Keratinocyte (primary cell): ENCODE measurements at regions not wholly inside any gene's neighbourhood (a gene's known extent, or its start where the extent isn't known, plus 50 kb on each side); places are given as distances from the start of the nearest gene placed in this dataset.

ENCODE experiments used
- DNase-seq: peaks from one replicate; pipeline ENCODE4 v3.0.0-alpha.2; 2011; ENCODE audit warnings: low read depth, missing footprints, low spot score
- FAIRE-seq: peaks from 2 replicates; lab custom pipeline; 2011; peaks lifted over from hg19 to GRCh38; lab: Jason Lieb, UNC
- H2AFZ ChIP-seq: 2 replicates; pipeline ENCODE4 v1.6.0; 2012; ENCODE audit warnings: low read length, control low read depth, inconsistent platforms; ENCODE audit not compliant: control insufficient read depth
- H3K27ac ChIP-seq: 2 replicates; pipeline ENCODE4 v1.5.1; 2011; ENCODE audit warnings: low read length; ENCODE audit not compliant: control insufficient read depth, insufficient read depth
- H3K27me3 ChIP-seq: 3 replicates; pipeline ENCODE4 v1.6.0; 2011; ENCODE audit warnings: low read length; ENCODE audit not compliant: control insufficient read depth, insufficient read depth; ENCODE audit errors: extremely low read depth
- H3K36me3 ChIP-seq, 2 experiments: 2 replicates in 1 of 2; 3 replicates in 1 of 2; pipeline ENCODE4 v1.5.1; 2011; ENCODE audit warnings: low read length in 2 of 2, mild to moderate bottlenecking in 1 of 2; ENCODE audit not compliant: control insufficient read depth in 2 of 2, insufficient read depth in 2 of 2; ENCODE audit errors: extremely low read depth in 1 of 2
- H3K4me1 ChIP-seq: 3 replicates; pipeline ENCODE4 v1.5.1; 2011; ENCODE audit warnings: low read length; ENCODE audit not compliant: control insufficient read depth, insufficient read depth; ENCODE audit errors: extremely low read depth
- H3K4me2 ChIP-seq: 3 replicates; pipeline ENCODE4 v1.6.0; 2011; ENCODE audit warnings: low read depth, low read length; ENCODE audit not compliant: control insufficient read depth, insufficient read depth; ENCODE audit errors: extremely low read depth
- H3K4me3 ChIP-seq, 3 experiments: fragments of 200-600 bp in 1 of 3; sonication (generic) in 1 of 3; 2 replicates in 2 of 3; 3 replicates in 1 of 3; pipeline ENCODE4 v1.5.1; 2011 to 2016; ENCODE audit warnings: low read length in 3 of 3, mild to moderate bottlenecking in 3 of 3, control low read depth in 2 of 3, inconsistent platforms in 1 of 3, low read depth in 1 of 3, mixed read lengths in 1 of 3, mixed run types in 1 of 3, moderate library complexity in 1 of 3; ENCODE audit not compliant: control insufficient read depth in 2 of 3, insufficient read depth in 2 of 3; ENCODE audit errors: extremely low read depth in 1 of 3
- H3K79me2 ChIP-seq: 2 replicates; pipeline ENCODE4 v1.6.0; 2012; ENCODE audit warnings: low read length; ENCODE audit not compliant: control insufficient read depth, insufficient read depth
- H3K9ac ChIP-seq: 3 replicates; pipeline ENCODE4 v1.6.0; 2011; ENCODE audit warnings: low read length; ENCODE audit not compliant: control insufficient read depth, insufficient read depth; ENCODE audit errors: extremely low read depth
- H3K9me1 ChIP-seq: 3 replicates; pipeline ENCODE4 v1.6.0; 2011; ENCODE audit warnings: low read length; ENCODE audit not compliant: control insufficient read depth, insufficient read depth; ENCODE audit errors: extremely low read depth
- H3K9me3 ChIP-seq: 2 replicates; pipeline ENCODE4 v1.5.1; 2012; ENCODE audit warnings: low read depth, low read length; ENCODE audit not compliant: control insufficient read depth
- H4K20me1 ChIP-seq: 3 replicates; pipeline ENCODE4 v1.6.0; 2011; ENCODE audit warnings: low read length; ENCODE audit not compliant: control insufficient read depth, insufficient read depth; ENCODE audit errors: extremely low read depth
- EZH2 ChIP-seq: IDR thresholded peaks from one replicate; pipeline ENCODE4 v1.6.1; 2012; ENCODE audit warnings: inconsistent platforms, mild to moderate bottlenecking, low read length, moderate library complexity
- dilution Hi-C: fragments of 300-500 bp; cut with MboI; formaldehyde crosslinking; loops from one replicate; pipeline ENCODE4 v1.7.0; 2020; ENCODE audit warnings: low sequenced_read_pairs; ENCODE audit not compliant: extremely low pct_ligation_motif_present
- TF ChIP-seq, protein P1 (sequence below), 3 experiments: IDR thresholded peaks in 1 of 3; conservative IDR thresholded peaks in 1 of 3; optimal IDR thresholded peaks in 1 of 3; 2 replicates in 2 of 3; 3 replicates in 1 of 3; pipeline versions ENCODE3 to v1.5.1; 2011; ENCODE audit warnings: low read length in 3 of 3, mild to moderate bottlenecking in 3 of 3, moderate library complexity in 2 of 3, control low read depth in 1 of 3, inconsistent platforms in 1 of 3; ENCODE audit not compliant: insufficient read depth in 2 of 3; ENCODE audit errors: extremely low read depth in 1 of 3

- H3K27me3 ChIP-seq: no peaks in the 10 kb centered on the region
- TF ChIP-seq EZH2: no peak
- TF ChIP-seq, protein P1, sequence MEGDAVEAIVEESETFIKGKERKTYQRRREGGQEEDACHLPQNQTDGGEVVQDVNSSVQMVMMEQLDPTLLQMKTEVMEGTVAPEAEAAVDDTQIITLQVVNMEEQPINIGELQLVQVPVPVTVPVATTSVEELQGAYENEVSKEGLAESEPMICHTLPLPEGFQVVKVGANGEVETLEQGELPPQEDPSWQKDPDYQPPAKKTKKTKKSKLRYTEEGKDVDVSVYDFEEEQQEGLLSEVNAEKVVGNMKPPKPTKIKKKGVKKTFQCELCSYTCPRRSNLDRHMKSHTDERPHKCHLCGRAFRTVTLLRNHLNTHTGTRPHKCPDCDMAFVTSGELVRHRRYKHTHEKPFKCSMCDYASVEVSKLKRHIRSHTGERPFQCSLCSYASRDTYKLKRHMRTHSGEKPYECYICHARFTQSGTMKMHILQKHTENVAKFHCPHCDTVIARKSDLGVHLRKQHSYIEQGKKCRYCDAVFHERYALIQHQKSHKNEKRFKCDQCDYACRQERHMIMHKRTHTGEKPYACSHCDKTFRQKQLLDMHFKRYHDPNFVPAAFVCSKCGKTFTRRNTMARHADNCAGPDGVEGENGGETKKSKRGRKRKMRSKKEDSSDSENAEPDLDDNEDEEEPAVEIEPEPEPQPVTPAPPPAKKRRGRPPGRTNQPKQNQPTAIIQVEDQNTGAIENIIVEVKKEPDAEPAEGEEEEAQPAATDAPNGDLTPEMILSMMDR (optimal IDR thresholded peaks at IDR 0.05 in 1 of 3, IDR thresholded peaks at IDR 0.05 in 1 of 3, conservative IDR thresholded peaks at IDR 0.05 in 1 of 3; ENCODE audit: extremely low read depth in 1 of 3, insufficient read depth in 2 of 3, low read length in 3 of 3): no peak
- peaks cover 7% of the 10 kb centered on the region for H3K4me1 ChIP-seq
- DNase-seq: no peak
- H3K27ac ChIP-seq: no peak overlapping the region
- dilution Hi-C loops: no loop called here
- H3K9me1 ChIP-seq: no peaks in the 10 kb centered on the region
- H3K36me3 ChIP-seq: no peaks in the 10 kb centered on the region
- no peaks in the 10 kb centered on the region for H4K20me1 ChIP-seq
- H3K9me3 ChIP-seq: peaks cover 4% of the 10 kb centered on the region
- H3K9ac ChIP-seq: no peak overlapping the region
- no peak overlapping the region for H3K4me3 ChIP-seq
- H2AFZ ChIP-seq: no peak overlapping the region
- no peak for FAIRE-seq
- no peaks in the 10 kb centered on the region for H3K79me2 ChIP-seq
- no peak overlapping the region for H3K4me2 ChIP-seq
Observed at GRCh38 chr11:95565724-95566141, 223.8 kb downstream of the FAM76B start.

DNA sequence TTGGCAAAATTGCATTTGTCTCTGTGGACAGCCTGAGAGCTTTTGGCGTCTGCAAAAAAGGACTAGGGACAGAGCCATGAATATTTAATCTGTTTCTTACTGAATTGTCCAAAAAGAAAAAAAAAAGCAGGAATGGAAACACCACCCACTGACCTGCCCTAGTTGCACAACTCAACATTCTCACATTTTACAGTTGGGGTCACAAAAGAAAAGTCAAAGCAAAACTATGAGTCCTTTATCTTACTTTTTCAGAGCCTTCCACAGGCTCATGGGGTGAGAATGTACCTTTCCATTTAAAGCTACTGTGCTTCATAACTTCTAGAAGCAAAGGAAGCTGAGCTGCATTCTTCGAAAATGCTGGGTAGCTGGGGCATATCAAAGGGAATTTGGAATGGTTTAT is 225.7 kb downstream of the FAM76B start:
- H4K20me1 ChIP-seq: no peaks in the 10 kb centered on the region
- dilution Hi-C loops: no loop called here
- TF ChIP-seq, protein P1 (optimal IDR thresholded peaks at IDR 0.05 in 1 of 3, IDR thresholded peaks at IDR 0.05 in 1 of 3, conservative IDR thresholded peaks at IDR 0.05 in 1 of 3; ENCODE audit: extremely low read depth in 1 of 3, insufficient read depth in 2 of 3, low read length in 3 of 3): no peak
- TF ChIP-seq EZH2: no peak
- no peak overlapping the region for H3K27ac ChIP-seq
- H3K36me3 ChIP-seq: no peaks in the 10 kb centered on the region
- no peak overlapping the region for H3K4me2 ChIP-seq
- peaks cover 2% of the 10 kb centered on the region for H3K9me3 ChIP-seq
- no peak overlapping the region for H3K9ac ChIP-seq
- no peaks in the 10 kb centered on the region for H3K79me2 ChIP-seq
- no peak for DNase-seq
- peaks cover 7% of the 10 kb centered on the region for H3K4me1 ChIP-seq
- no peaks in the 10 kb centered on the region for H3K27me3 ChIP-seq
- no peaks in the 10 kb centered on the region for H3K9me1 ChIP-seq
- H3K4me3 ChIP-seq: no peak overlapping the region
- no peak for FAIRE-seq
- H2AFZ ChIP-seq: no peak overlapping the region
